ENCODE measurements at regions not wholly inside any gene's neighbourhood (a gene's known extent, or its start where the extent isn't known, plus 50 kb on each side); places are given as distances from the start of the nearest gene placed in this dataset.

GRCh38 chr9:86703346-86703745, 244.0 kb downstream of the GAS1 start:
- TF ChIP-seq MXI1 (IDR thresholded peaks at IDR 0.05; ENCODE audit: low read depth, low read length) (no peak), EP300 (IDR thresholded peaks at IDR 0.05; ENCODE audit: borderline replicate concordance in 1 of 2, low read depth in 1 of 2, low read length in 1 of 2) (no peak), FOXM1 (IDR thresholded peaks at IDR 0.05; ENCODE audit: low read depth) (no peak), POLR2AphosphoS5 (IDR thresholded peaks at IDR 0.05; ENCODE audit: low read depth, low read length) (no peak), MEF2A (IDR thresholded peaks at IDR 0.05; ENCODE audit: borderline replicate concordance, low read depth) (no peak), JUND (IDR thresholded peaks at IDR 0.05) (no peak), YY1 (IDR thresholded peaks at IDR 0.05; ENCODE audit: low read depth) (no peak), ZBTB33 (IDR thresholded peaks at IDR 0.05; ENCODE audit: borderline replicate concordance, low read depth) (no peak), GATA2 (CRISPR knock-in tag; IDR thresholded peaks at IDR 0.05) (no peak), RFX5 (IDR thresholded peaks at IDR 0.05; ENCODE audit: low read length) (no peak), NFIC (IDR thresholded peaks at IDR 0.05; ENCODE audit: borderline replicate concordance) (no peak), TAF1 (IDR thresholded peaks at IDR 0.05; ENCODE audit: borderline replicate concordance, low read depth, low read length) (no peak), SIN3A (IDR thresholded peaks at IDR 0.05; ENCODE audit: borderline replicate concordance, low read depth, low read length) (no peak)
- TF ChIP-seq, protein P1, sequence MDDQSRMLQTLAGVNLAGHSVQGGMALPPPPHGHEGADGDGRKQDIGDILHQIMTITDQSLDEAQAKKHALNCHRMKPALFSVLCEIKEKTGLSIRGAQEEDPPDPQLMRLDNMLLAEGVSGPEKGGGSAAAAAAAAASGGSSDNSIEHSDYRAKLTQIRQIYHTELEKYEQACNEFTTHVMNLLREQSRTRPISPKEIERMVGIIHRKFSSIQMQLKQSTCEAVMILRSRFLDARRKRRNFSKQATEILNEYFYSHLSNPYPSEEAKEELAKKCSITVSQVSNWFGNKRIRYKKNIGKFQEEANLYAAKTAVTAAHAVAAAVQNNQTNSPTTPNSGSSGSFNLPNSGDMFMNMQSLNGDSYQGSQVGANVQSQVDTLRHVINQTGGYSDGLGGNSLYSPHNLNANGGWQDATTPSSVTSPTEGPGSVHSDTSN (IDR thresholded peaks at IDR 0.05): no peak
- TF ChIP-seq, protein P2, sequence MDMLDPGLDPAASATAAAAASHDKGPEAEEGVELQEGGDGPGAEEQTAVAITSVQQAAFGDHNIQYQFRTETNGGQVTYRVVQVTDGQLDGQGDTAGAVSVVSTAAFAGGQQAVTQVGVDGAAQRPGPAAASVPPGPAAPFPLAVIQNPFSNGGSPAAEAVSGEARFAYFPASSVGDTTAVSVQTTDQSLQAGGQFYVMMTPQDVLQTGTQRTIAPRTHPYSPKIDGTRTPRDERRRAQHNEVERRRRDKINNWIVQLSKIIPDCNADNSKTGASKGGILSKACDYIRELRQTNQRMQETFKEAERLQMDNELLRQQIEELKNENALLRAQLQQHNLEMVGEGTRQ (IDR thresholded peaks at IDR 0.05; ENCODE audit: borderline replicate concordance, low read depth, low read length): no peak
- TF ChIP-seq, protein P3, sequence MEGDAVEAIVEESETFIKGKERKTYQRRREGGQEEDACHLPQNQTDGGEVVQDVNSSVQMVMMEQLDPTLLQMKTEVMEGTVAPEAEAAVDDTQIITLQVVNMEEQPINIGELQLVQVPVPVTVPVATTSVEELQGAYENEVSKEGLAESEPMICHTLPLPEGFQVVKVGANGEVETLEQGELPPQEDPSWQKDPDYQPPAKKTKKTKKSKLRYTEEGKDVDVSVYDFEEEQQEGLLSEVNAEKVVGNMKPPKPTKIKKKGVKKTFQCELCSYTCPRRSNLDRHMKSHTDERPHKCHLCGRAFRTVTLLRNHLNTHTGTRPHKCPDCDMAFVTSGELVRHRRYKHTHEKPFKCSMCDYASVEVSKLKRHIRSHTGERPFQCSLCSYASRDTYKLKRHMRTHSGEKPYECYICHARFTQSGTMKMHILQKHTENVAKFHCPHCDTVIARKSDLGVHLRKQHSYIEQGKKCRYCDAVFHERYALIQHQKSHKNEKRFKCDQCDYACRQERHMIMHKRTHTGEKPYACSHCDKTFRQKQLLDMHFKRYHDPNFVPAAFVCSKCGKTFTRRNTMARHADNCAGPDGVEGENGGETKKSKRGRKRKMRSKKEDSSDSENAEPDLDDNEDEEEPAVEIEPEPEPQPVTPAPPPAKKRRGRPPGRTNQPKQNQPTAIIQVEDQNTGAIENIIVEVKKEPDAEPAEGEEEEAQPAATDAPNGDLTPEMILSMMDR (IDR thresholded peaks at IDR 0.05): no peak
- TF ChIP-seq, protein P4, sequence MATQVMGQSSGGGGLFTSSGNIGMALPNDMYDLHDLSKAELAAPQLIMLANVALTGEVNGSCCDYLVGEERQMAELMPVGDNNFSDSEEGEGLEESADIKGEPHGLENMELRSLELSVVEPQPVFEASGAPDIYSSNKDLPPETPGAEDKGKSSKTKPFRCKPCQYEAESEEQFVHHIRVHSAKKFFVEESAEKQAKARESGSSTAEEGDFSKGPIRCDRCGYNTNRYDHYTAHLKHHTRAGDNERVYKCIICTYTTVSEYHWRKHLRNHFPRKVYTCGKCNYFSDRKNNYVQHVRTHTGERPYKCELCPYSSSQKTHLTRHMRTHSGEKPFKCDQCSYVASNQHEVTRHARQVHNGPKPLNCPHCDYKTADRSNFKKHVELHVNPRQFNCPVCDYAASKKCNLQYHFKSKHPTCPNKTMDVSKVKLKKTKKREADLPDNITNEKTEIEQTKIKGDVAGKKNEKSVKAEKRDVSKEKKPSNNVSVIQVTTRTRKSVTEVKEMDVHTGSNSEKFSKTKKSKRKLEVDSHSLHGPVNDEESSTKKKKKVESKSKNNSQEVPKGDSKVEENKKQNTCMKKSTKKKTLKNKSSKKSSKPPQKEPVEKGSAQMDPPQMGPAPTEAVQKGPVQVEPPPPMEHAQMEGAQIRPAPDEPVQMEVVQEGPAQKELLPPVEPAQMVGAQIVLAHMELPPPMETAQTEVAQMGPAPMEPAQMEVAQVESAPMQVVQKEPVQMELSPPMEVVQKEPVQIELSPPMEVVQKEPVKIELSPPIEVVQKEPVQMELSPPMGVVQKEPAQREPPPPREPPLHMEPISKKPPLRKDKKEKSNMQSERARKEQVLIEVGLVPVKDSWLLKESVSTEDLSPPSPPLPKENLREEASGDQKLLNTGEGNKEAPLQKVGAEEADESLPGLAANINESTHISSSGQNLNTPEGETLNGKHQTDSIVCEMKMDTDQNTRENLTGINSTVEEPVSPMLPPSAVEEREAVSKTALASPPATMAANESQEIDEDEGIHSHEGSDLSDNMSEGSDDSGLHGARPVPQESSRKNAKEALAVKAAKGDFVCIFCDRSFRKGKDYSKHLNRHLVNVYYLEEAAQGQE (IDR thresholded peaks at IDR 0.05; ENCODE audit: low read depth, low read length): no peak
- TF ChIP-seq, protein P5, sequence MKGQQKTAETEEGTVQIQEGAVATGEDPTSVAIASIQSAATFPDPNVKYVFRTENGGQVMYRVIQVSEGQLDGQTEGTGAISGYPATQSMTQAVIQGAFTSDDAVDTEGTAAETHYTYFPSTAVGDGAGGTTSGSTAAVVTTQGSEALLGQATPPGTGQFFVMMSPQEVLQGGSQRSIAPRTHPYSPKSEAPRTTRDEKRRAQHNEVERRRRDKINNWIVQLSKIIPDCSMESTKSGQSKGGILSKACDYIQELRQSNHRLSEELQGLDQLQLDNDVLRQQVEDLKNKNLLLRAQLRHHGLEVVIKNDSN (IDR thresholded peaks at IDR 0.05; ENCODE audit: borderline replicate concordance, low read depth): no peak
- 62% methylated on average over 6 of the region's 6 CpGs for WGBS (ENCODE audit: low lambda C conversion rate)
- CTCF ChIA-PET: interaction anchor here (1.6 kb wide), 1 partner anchor 65 kb away, joined by 4 read pairs; no protein-coding TSS in a partner anchor
- no peaks in the 10 kb centered on the region for H3K36me3 ChIP-seq (replicated peaks in 1 of 2; ENCODE audit: control insufficient read depth in 1 of 2, insufficient read depth in 2 of 2, low read length in 1 of 2)
- peaks cover 7 to 10% of the 10 kb centered on the region in 2 experiments; a peak in 3 of 4 replicates for H3K4me1 ChIP-seq (ENCODE audit: control insufficient read depth in 1 of 2, insufficient read depth in 2 of 2, low read depth in 1 of 2, low read length in 1 of 2)
- H3K4me3 ChIP-seq (ENCODE audit: low read depth in 2 of 2, low read length in 1 of 2): no peak overlapping the region
- no peak overlapping the region for H3K9ac ChIP-seq
- no peak for DNase-seq
- H2AFZ ChIP-seq (ENCODE audit: low read depth): no peak overlapping the region
- no peaks in the 10 kb centered on the region for H3K27me3 ChIP-seq (ENCODE audit: insufficient read depth)
- H3F3A ChIP-seq (replicated peaks; ENCODE audit: insufficient read depth): no peaks in the 10 kb centered on the region
- no peaks in the 10 kb centered on the region for H3K9me2 ChIP-seq
- H3K79me2 ChIP-seq (ENCODE audit: insufficient read depth): no peaks in the 10 kb centered on the region
- POLR2A ChIA-PET: no interaction called here
- H3K4me2 ChIP-seq: no peak overlapping the region
- no peaks in the 10 kb centered on the region for H4K20me1 ChIP-seq (ENCODE audit: insufficient read depth)
- no peaks in the 10 kb centered on the region for H3K9me3 ChIP-seq
- H3K27ac ChIP-seq (ENCODE audit: low read depth in 2 of 2, low read length in 1 of 2): no peak overlapping the region

Data from SK-N-SH (cell line).